HUES48 (cell line): ENCODE measurements at regions not wholly inside any gene's neighbourhood (a gene's known extent, or its start where the extent isn't known, plus 50 kb on each side); places are given as distances from the start of the nearest gene placed in this dataset.
"Not testable (repeated sequence)": the region's sequence is repeated elsewhere in the genome, so short reads cannot be mapped to it uniquely, and the experiment has no call there.

Experiments
- H3K27ac ChIP-seq: one replicate; pipeline ENCODE4 v1.7.0; 2013; ENCODE audit warnings: low read depth, low read length, inconsistent platforms
- H3K27me3 ChIP-seq: 2 replicates; pipeline ENCODE4 v1.6.1; 2013; ENCODE audit warnings: mild to moderate bottlenecking, low read length; ENCODE audit not compliant: control insufficient read depth, insufficient read depth
- H3K36me3 ChIP-seq: 2 replicates; pipeline ENCODE4 v1.6.1; 2013; ENCODE audit warnings: low read length; ENCODE audit not compliant: control insufficient read depth, insufficient read depth
- H3K4me1 ChIP-seq: 2 replicates; pipeline ENCODE4 v1.6.1; 2013; ENCODE audit warnings: mild to moderate bottlenecking, low read length; ENCODE audit not compliant: control insufficient read depth, insufficient read depth
- H3K4me3 ChIP-seq: 2 replicates; pipeline ENCODE4 v1.5.1; 2013; ENCODE audit warnings: mild to moderate bottlenecking, low read depth, low read length
- H3K9ac ChIP-seq: 2 replicates; pipeline ENCODE4 v1.6.1; 2013; ENCODE audit warnings: mild to moderate bottlenecking, low read depth, low read length, moderate library complexity
- H3K9me3 ChIP-seq: 2 replicates; pipeline ENCODE4 v1.6.1; 2013; ENCODE audit warnings: low read length; ENCODE audit not compliant: control insufficient read depth, insufficient read depth

GRCh38 chr1:73859227-73859626 is 338.7 kb downstream of the LRRIQ3 start:
- Histone ChIP-seq H3K27ac (no peak overlapping the region), H3K9ac (no peak overlapping the region), H3K36me3 (no peaks in the 10 kb centered on the region), H3K4me1 (no peaks in the 10 kb centered on the region), H3K4me3 (no peak overlapping the region), H3K27me3 (no peaks in the 10 kb centered on the region), H3K9me3 (no peaks in the 10 kb centered on the region)

- H3K27ac ChIP-seq = no peak overlapping the region
- no peaks in the 10 kb centered on the region for H3K9me3 ChIP-seq
- H3K36me3 ChIP-seq = no peaks in the 10 kb centered on the region
- no peak overlapping the region for H3K4me3 ChIP-seq
- H3K4me1 ChIP-seq = no peaks in the 10 kb centered on the region
- H3K27me3 ChIP-seq = no peaks in the 10 kb centered on the region
- H3K9ac ChIP-seq = no peak overlapping the region
These were observed 343.4 kb downstream of the LRRIQ3 start for GRCh38 chr1:73854527-73854926.

GRCh38 chr1:73842436-73842835 is 355.5 kb downstream of the LRRIQ3 start:
- H3K9me3 ChIP-seq = no peaks in the 10 kb centered on the region

GRCh38 chr1:73839922-73840321 is 358.1 kb downstream of the LRRIQ3 start:
- H3K36me3 ChIP-seq = no peaks in the 10 kb centered on the region
- H3K4me1 ChIP-seq = no peaks in the 10 kb centered on the region
- no peak overlapping the region for H3K27ac ChIP-seq
- no peaks in the 10 kb centered on the region for H3K27me3 ChIP-seq
- no peak overlapping the region for H3K4me3 ChIP-seq
- no peak overlapping the region for H3K9ac ChIP-seq
- no peaks in the 10 kb centered on the region for H3K9me3 ChIP-seq

More at GRCh38 chr1:73842436-73842835, 355.5 kb downstream of the LRRIQ3 start:
- Histone ChIP-seq H3K36me3 (no peaks in the 10 kb centered on the region), H3K27ac (no peak overlapping the region), H3K4me3 (no peak overlapping the region), H3K4me1 (no peaks in the 10 kb centered on the region), H3K9ac (no peak overlapping the region), H3K27me3 (no peaks in the 10 kb centered on the region)

- Histone ChIP-seq H3K36me3 (no peaks in the 10 kb centered on the region), H3K4me3 (no peak overlapping the region), H3K9me3 (no peaks in the 10 kb centered on the region), H3K27me3 (no peaks in the 10 kb centered on the region), H3K4me1 (no peaks in the 10 kb centered on the region), H3K27ac (no peak overlapping the region), H3K9ac (no peak overlapping the region)
These were observed 365.4 kb downstream of the LRRIQ3 start for GRCh38 chr1:73832276-73833181.

GRCh38 chr1:73827283-73827682 is 370.7 kb downstream of the LRRIQ3 start:
- H3K27me3 ChIP-seq, H3K9me3 ChIP-seq, H3K36me3 ChIP-seq, H3K9ac ChIP-seq, H3K4me1 ChIP-seq, H3K4me3 ChIP-seq, H3K27ac ChIP-seq: not testable (repeated sequence)

GRCh38 chr1:73824065-73824464 is 373.9 kb downstream of the LRRIQ3 start:
- Histone ChIP-seq H3K36me3 (no peaks in the 10 kb centered on the region), H3K9me3 (no peaks in the 10 kb centered on the region), H3K9ac (no peak overlapping the region), H3K27me3 (no peaks in the 10 kb centered on the region), H3K27ac (no peak overlapping the region), H3K4me1 (no peaks in the 10 kb centered on the region), H3K4me3 (no peak overlapping the region)

- no peaks in the 10 kb centered on the region for H3K9me3 ChIP-seq
- no peaks in the 10 kb centered on the region for H3K27me3 ChIP-seq
- H3K36me3 ChIP-seq = no peaks in the 10 kb centered on the region
- H3K27ac ChIP-seq = no peak overlapping the region
- H3K9ac ChIP-seq = no peak overlapping the region
- no peaks in the 10 kb centered on the region for H3K4me1 ChIP-seq
- no peak overlapping the region for H3K4me3 ChIP-seq
These were observed 376.5 kb downstream of the LRRIQ3 start for GRCh38 chr1:73821520-73821919.

- Histone ChIP-seq H3K9ac (no peak overlapping the region), H3K4me1 (no peaks in the 10 kb centered on the region), H3K9me3 (no peaks in the 10 kb centered on the region), H3K27ac (no peak overlapping the region), H3K36me3 (no peaks in the 10 kb centered on the region), H3K4me3 (no peak overlapping the region), H3K27me3 (no peaks in the 10 kb centered on the region)
These were observed 377.1 kb downstream of the LRRIQ3 start for GRCh38 chr1:73820843-73821242.

GRCh38 chr1:73813716-73814115 is 384.3 kb downstream of the LRRIQ3 start:
- H3K9me3 ChIP-seq = no peaks in the 10 kb centered on the region
- no peaks in the 10 kb centered on the region for H3K4me1 ChIP-seq
- no peaks in the 10 kb centered on the region for H3K27me3 ChIP-seq
- H3K9ac ChIP-seq = no peak overlapping the region
- no peak overlapping the region for H3K27ac ChIP-seq
- no peak overlapping the region for H3K4me3 ChIP-seq
- H3K36me3 ChIP-seq = no peaks in the 10 kb centered on the region

- Histone ChIP-seq H3K27ac (no peak overlapping the region), H3K9me3 (no peaks in the 10 kb centered on the region), H3K4me3 (no peak overlapping the region), H3K36me3 (no peaks in the 10 kb centered on the region), H3K9ac (no peak overlapping the region), H3K27me3 (no peaks in the 10 kb centered on the region), H3K4me1 (no peaks in the 10 kb centered on the region)
These were observed 384.7 kb downstream of the LRRIQ3 start for GRCh38 chr1:73813236-73813635.
